AG09319 (cell line): ENCODE measurements at regions not wholly inside any gene's neighbourhood (a gene's known extent, or its start where the extent isn't known, plus 50 kb on each side); places are given as distances from the start of the nearest gene placed in this dataset.

Experiments used
- DNase-seq: peaks from one replicate; pipeline ENCODE4 v3.0.0-alpha.2; 2010; ENCODE audit warnings: low read depth; ENCODE audit errors: extremely low read depth
- CTCF ChIP-seq: IDR thresholded peaks from 2 replicates; pipeline ENCODE4 v1.5.1; 2011; ENCODE audit warnings: low read depth, mild to moderate bottlenecking, inconsistent platforms, low read length, moderate library complexity

- no peak for TF ChIP-seq CTCF
Measured at GRCh38 chr18:76102156-76102555, 392.9 kb downstream of the ZNF516 start.

GRCh38 chr18:76099931-76100457 is 395.0 kb downstream of the ZNF516 start:
- no peak for DNase-seq
- TF ChIP-seq CTCF: no peak

More at GRCh38 chr18:76102156-76102555, 392.9 kb downstream of the ZNF516 start:
- no peak for DNase-seq

DNA sequence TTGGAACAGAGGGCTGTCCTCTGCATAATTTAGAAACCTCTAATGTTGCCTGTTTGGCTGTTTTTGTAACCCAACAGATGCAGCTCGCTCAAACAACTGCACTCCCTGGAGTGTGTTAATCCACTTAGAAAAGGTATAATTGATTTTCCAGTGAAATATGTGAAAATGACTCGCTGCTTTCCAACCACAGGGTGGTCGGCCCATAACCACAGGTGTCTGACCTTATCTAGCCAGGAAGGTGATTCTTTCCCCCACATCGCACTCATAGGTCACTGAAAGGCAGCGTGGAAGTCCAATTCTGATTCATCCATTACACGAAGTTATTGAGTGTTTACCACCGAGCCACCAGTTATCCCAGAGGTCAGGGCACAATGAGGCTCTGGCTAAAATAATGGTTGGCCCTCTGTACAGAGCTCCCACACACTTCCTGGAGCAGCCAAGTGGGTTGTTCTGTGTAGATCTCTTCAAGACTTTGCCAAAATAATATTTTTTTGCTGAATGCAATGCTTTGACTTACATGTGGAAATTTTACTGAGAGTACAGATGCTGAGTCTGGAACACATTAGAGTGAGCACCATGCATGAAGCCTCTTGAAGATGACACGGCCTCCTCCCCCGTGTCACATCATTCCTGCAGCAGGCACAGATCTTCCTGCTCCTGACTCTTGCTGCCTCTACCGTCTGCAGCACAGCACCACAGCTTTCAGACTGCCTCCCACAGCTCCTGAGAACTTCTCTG is 396.2 kb downstream of the ZNF516 start:
- TF ChIP-seq CTCF: no peak
- no peak for DNase-seq

DNA sequence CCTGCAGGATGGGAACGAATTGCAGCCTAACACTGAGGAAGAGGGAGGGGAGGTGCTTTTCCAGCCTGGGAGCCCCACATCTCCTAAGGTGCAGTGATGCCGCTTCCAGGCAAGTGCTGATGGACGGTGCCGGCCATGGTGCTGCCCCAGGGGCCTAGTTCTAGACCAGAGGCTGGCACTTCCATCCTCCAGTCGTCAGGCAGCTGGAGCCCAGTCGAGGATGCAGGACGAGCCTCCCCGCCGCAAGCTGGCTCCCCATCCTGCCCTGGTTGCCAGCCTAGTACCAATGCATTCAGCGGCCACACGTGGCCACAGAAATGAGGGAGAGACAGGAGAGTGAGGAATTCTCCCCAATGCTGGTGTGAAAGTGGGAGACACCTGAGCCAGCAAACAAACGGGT is 413.5 kb downstream of the ZNF516 start:
- DNase-seq: no peak
- no peak for TF ChIP-seq CTCF

GRCh38 chr18:76080430-76080829 is 414.6 kb downstream of the ZNF516 start:
- no peak for TF ChIP-seq CTCF

GRCh38 chr18:76075777-76076176 is 419.3 kb downstream of the ZNF516 start:
- TF ChIP-seq CTCF: no peak
- DNase-seq: no peak

More at GRCh38 chr18:76080430-76080829, 414.6 kb downstream of the ZNF516 start:
- DNase-seq: no peak

DNA sequence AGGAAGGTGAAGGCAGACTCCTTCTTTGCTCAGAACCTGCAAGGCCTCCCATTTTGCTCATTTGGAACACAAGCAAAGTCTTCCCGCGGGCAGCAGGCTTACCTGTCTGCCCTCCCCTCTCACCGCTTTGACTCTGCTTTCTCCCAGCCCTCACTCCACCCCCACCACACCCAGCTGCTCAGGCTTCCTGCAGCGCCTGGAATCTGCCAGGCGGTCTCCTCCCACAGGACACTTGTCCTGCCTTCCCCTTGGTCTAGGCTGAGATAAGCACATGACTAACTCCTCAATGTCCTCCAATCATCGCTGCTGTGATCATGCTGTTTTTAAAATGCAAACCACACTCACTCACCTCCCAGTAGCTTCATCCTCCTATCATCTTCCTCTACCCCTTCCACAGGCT is 430.0 kb downstream of the ZNF516 start:
- TF ChIP-seq CTCF: no peak
- DNase-seq: no peak
